Endometrium (tissue), 2 donors: ENCODE measurements at regions not wholly inside any gene's neighbourhood (a gene's known extent, or its start where the extent isn't known, plus 50 kb on each side); places are given as distances from the start of the nearest gene placed in this dataset.

ENCODE experiments used
- FAIRE-seq: peaks from 2 replicates; lab custom pipeline; 2012; peaks lifted over from hg19 to GRCh38; lab: Jason Lieb, UNC
- donor health status: control.
- donor health status: control.

GRCh38 chr10:124302951-124303505 is 115.7 kb downstream of the OAT start:
- FAIRE-seq = no peak

GRCh38 chr10:124301736-124302135 is 117.0 kb downstream of the OAT start:
- no peak for FAIRE-seq

GRCh38 chr10:124300735-124301134 is 118.0 kb downstream of the OAT start:
- no peak for FAIRE-seq

GRCh38 chr10:124300224-124300623 is 118.5 kb downstream of the OAT start:
- no peak for FAIRE-seq

GRCh38 chr10:124299696-124300095 is 119.0 kb downstream of the OAT start:
- no peak for FAIRE-seq

- FAIRE-seq = no peak
Measured at GRCh38 chr10:124298891-124299290, 119.8 kb downstream of the OAT start.

GRCh38 chr10:124296813-124297788 is 121.6 kb downstream of the OAT start:
- no peak for FAIRE-seq

GRCh38 chr10:124296121-124296812 is 122.5 kb downstream of the OAT start:
- no peak for FAIRE-seq

GRCh38 chr10:124294811-124295770 is 123.6 kb downstream of the OAT start:
- FAIRE-seq = no peak

- no peak for FAIRE-seq
Measured at GRCh38 chr10:124293616-124294449, 124.9 kb downstream of the OAT start.

GRCh38 chr10:124292911-124293615 is 125.7 kb downstream of the OAT start:
- no peak for FAIRE-seq

GRCh38 chr10:124291001-124291701 is 127.6 kb downstream of the OAT start:
- FAIRE-seq = no peak

GRCh38 chr10:124289851-124290795 is 128.6 kb downstream of the OAT start:
- FAIRE-seq = no peak

- no peak for FAIRE-seq
Measured at GRCh38 chr10:124288928-124289850, 129.5 kb downstream of the OAT start.

- FAIRE-seq = no peak
Measured at GRCh38 chr10:124288486-124288885, 130.2 kb downstream of the OAT start.

- no peak for FAIRE-seq
Measured at GRCh38 chr10:124287791-124288190, 130.9 kb downstream of the OAT start.

- no peak for FAIRE-seq
Measured at GRCh38 chr10:124287071-124287685, 131.5 kb downstream of the OAT start.
